SK-N-SH (cell line): ENCODE measurements at regions not wholly inside any gene's neighbourhood (a gene's known extent, or its start where the extent isn't known, plus 50 kb on each side); places are given as distances from the start of the nearest gene placed in this dataset.

Experiments
- CTCF ChIA-PET: fragments of 300-600, 350-600 bp; formaldehyde crosslinking; extraction: SDS; loops from one replicate; lab custom pipeline; 2021; lab: Yijun Ruan, JAX
- POLR2A ChIA-PET: fragments of 350-600 bp; sonication (Branson Sonifier 250); formaldehyde crosslinking; extraction: SDS; loops from one replicate; lab custom pipeline; 2020; ENCODE audit warnings: antibody characterized with exemption, inconsistent platforms; lab: Yijun Ruan, JAX
- DNase-seq: peaks from one replicate; pipeline ENCODE4 v3.0.0; 2012
- H2AFZ ChIP-seq: fragments of 200-600 bp; sonication (generic); 2 replicates; pipeline ENCODE4 v1.8.1; 2016; ENCODE audit warnings: antibody characterized with exemption, mild to moderate bottlenecking, low read depth
- H3F3A ChIP-seq: fragments of 200-600 bp; sonication (generic); replicated peaks from 2 replicates; pipeline ENCODE3; 2016; ENCODE audit warnings: antibody characterized with exemption, mild to moderate bottlenecking; ENCODE audit not compliant: insufficient read depth
- H3K27ac ChIP-seq, 2 experiments: fragments of 200-500 bp in 1 of 2; fragments of 200-600 bp in 1 of 2; sonication (Bioruptor generic) in 1 of 2; sonication (generic), shearing (Covaris generic) in 1 of 2; 2 replicates each; pipeline versions ENCODE4 v1.5.1 to v1.6.1; 2014 to 2016; ENCODE audit warnings: low read depth in 2 of 2, inconsistent platforms in 1 of 2, low read length in 1 of 2, mild to moderate bottlenecking in 1 of 2, mixed read lengths in 1 of 2
- H3K27me3 ChIP-seq: fragments of 200-600 bp; sonication (generic), shearing (Covaris generic); 2 replicates; pipeline ENCODE4 v1.6.1; 2016; ENCODE audit warnings: mixed run types; ENCODE audit not compliant: insufficient read depth
- H3K36me3 ChIP-seq, 2 experiments: fragments of 200-500 bp in 1 of 2; fragments of 200-600 bp in 1 of 2; sonication (Bioruptor generic) in 1 of 2; sonication (generic) in 1 of 2; replicated peaks in 1 of 2; 2 replicates each; pipeline versions ENCODE3 to v1.5.1; 2014 to 2016; ENCODE audit warnings: low read length in 1 of 2, mild to moderate bottlenecking in 1 of 2; ENCODE audit not compliant: insufficient read depth in 2 of 2, control insufficient read depth in 1 of 2
- H3K4me1 ChIP-seq, 2 experiments: fragments of 200-500 bp in 1 of 2; fragments of 200-600 bp in 1 of 2; sonication (Bioruptor generic) in 1 of 2; sonication (generic), shearing (Covaris generic) in 1 of 2; 2 replicates each; pipeline versions ENCODE4 v1.5.1 to v1.6.1; 2014 to 2016; ENCODE audit warnings: low read depth in 1 of 2, low read length in 1 of 2, mixed run types in 1 of 2; ENCODE audit not compliant: insufficient read depth in 2 of 2, control insufficient read depth in 1 of 2
- H3K4me2 ChIP-seq: fragments of 200-600 bp; sonication (generic), shearing (Covaris generic); 2 replicates; pipeline ENCODE4 v1.6.1; 2017; ENCODE audit warnings: mixed run types
- H3K4me3 ChIP-seq, 2 experiments: fragments of 200-500 bp in 1 of 2; fragments of 200-600 bp in 1 of 2; sonication (Bioruptor generic) in 1 of 2; sonication (generic), shearing (Covaris generic) in 1 of 2; 2 replicates each; pipeline versions ENCODE4 v1.5.1 to v1.8.1; 2014 to 2016; ENCODE audit warnings: low read depth in 2 of 2, inconsistent platforms in 1 of 2, low read length in 1 of 2, mild to moderate bottlenecking in 1 of 2, mixed read lengths in 1 of 2, moderate library complexity in 1 of 2
- H3K79me2 ChIP-seq: fragments of 200-600 bp; sonication (generic); 2 replicates; pipeline ENCODE4 v1.8.1; 2017; ENCODE audit warnings: mild to moderate bottlenecking; ENCODE audit not compliant: insufficient read depth
- H3K9ac ChIP-seq: fragments of 200-600 bp; sonication (generic); 2 replicates; pipeline ENCODE4 v1.6.1; 2017; ENCODE audit warnings: mixed run types
- H3K9me2 ChIP-seq: fragments of 200-600 bp; sonication (generic); 2 replicates; pipeline ENCODE4 v1.6.1; 2017; ENCODE audit warnings: mixed run types
- H3K9me3 ChIP-seq: fragments of 200-600 bp; sonication (generic); 2 replicates; pipeline ENCODE4 v1.6.1; 2017; ENCODE audit warnings: mixed run types, mild to moderate bottlenecking, moderate library complexity
- H4K20me1 ChIP-seq: fragments of 200-600 bp; sonication (generic); 2 replicates; pipeline ENCODE4 v1.6.1; 2017; ENCODE audit warnings: mild to moderate bottlenecking, mixed run types; ENCODE audit not compliant: insufficient read depth
- FOSL2 ChIP-seq: IDR thresholded peaks from 2 replicates; pipeline ENCODE4 v1.4.0; 2012; ENCODE audit warnings: low read depth, mild to moderate bottlenecking, moderate library complexity, borderline replicate concordance
- FOXM1 ChIP-seq: IDR thresholded peaks from 2 replicates; pipeline ENCODE4 v1.4.0; 2012; ENCODE audit warnings: low read depth, mild to moderate bottlenecking
- GABPA ChIP-seq: IDR thresholded peaks from 2 replicates; pipeline ENCODE4 v1.4.0; 2012; ENCODE audit warnings: low read depth, mild to moderate bottlenecking
- GATA2 ChIP-seq: sonication (generic); formaldehyde crosslinking; IDR thresholded peaks from 2 replicates; pipeline ENCODE4 v1.5.0; 2020; ENCODE audit warnings: mild to moderate bottlenecking, missing genetic modification reagents
- MEF2A ChIP-seq: IDR thresholded peaks from 2 replicates; pipeline ENCODE4 v1.4.0; 2012; ENCODE audit warnings: low read depth, borderline replicate concordance
- NFIC ChIP-seq: IDR thresholded peaks from 2 replicates; pipeline ENCODE4 v1.4.0; 2012; ENCODE audit warnings: borderline replicate concordance
- NRF1 ChIP-seq: IDR thresholded peaks from 2 replicates; pipeline ENCODE4 v1.6.1; 2012; ENCODE audit warnings: low read depth, mild to moderate bottlenecking, low read length
- POLR2AphosphoS5 ChIP-seq: IDR thresholded peaks from 2 replicates; pipeline ENCODE4 v1.6.1; 2012; ENCODE audit warnings: low read depth, low read length
- RAD21 ChIP-seq: IDR thresholded peaks from 2 replicates; pipeline ENCODE4 v1.6.1; 2012; ENCODE audit warnings: mild to moderate bottlenecking, low read length
- RCOR1 ChIP-seq: fragments of 150-350 bp; IDR thresholded peaks from 2 replicates; pipeline ENCODE4 v1.6.1; 2017; ENCODE audit warnings: antibody characterized with exemption, low read length
- RFX5 ChIP-seq: IDR thresholded peaks from 2 replicates; pipeline ENCODE4 v1.6.1; 2012; ENCODE audit warnings: mild to moderate bottlenecking, improper control_type of control experiment, low read length
- SIN3A ChIP-seq: IDR thresholded peaks from 2 replicates; pipeline ENCODE4 v1.6.1; 2012; ENCODE audit warnings: low read depth, mild to moderate bottlenecking, low read length, moderate library complexity, borderline replicate concordance
- TCF12 ChIP-seq: IDR thresholded peaks from 2 replicates; pipeline ENCODE4 v1.4.0; 2012
- YY1 ChIP-seq: IDR thresholded peaks from 2 replicates; pipeline ENCODE4 v1.4.0; 2012; ENCODE audit warnings: low read depth, mild to moderate bottlenecking
- WGBS: methylation state at CpG from one replicate; pipeline ENCODE4 v1.1.6; 2017; ENCODE audit warnings: low lambda C conversion rate; 5-methylcytosine and 5-hydroxymethylcytosine counted together
- TF ChIP-seq, protein P1 (sequence below): IDR thresholded peaks from 2 replicates; pipeline ENCODE4 v1.4.0; 2012; ENCODE audit warnings: low read depth, borderline replicate concordance
- TF ChIP-seq, protein P2 (sequence below): IDR thresholded peaks from 2 replicates; pipeline ENCODE4; 2012
- TF ChIP-seq, protein P3 (sequence below): fragments of 150-350 bp; IDR thresholded peaks from 2 replicates; pipeline ENCODE4 v1.6.1; 2016; ENCODE audit warnings: mild to moderate bottlenecking, low read depth, low read length
- TF ChIP-seq, protein P4 (sequence below): IDR thresholded peaks from 2 replicates; pipeline ENCODE4 v1.4.0; 2012; ENCODE audit warnings: low read depth
- TF ChIP-seq, protein P5 (sequence below): fragments of 150-350 bp; IDR thresholded peaks from 2 replicates; pipeline ENCODE4 v1.6.1; 2017; ENCODE audit warnings: antibody characterized with exemption, low read length, low read depth, borderline replicate concordance
- TF ChIP-seq, protein P6 (sequence below): fragments of 200-600 bp; sonication (generic); IDR thresholded peaks from 2 replicates; pipeline ENCODE4 v1.6.1; 2017; ENCODE audit warnings: antibody characterized with exemption, mild to moderate bottlenecking, moderate library complexity

DNA sequence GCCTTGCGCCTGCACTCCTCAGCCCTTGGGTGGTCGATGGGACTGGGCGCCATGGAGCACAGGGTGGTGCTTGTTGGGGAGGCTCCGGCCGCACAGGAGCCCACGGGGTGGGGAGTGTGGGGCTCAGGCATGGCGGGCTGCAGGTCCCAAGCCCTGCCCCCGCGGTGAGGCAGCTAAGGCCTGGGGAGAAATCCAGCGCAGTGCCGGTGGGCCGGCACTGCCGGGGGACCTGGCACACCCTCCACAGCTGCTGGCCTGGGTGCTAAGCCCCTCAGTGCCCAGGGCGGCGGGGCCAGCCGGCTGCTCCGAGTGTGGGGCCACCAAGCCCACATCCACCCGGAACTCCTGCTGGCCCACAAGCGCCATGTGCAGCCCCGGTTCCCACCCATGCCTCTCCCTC, 358.8 kb upstream of the RIOK2 start (continued):
- TF ChIP-seq, protein P1, sequence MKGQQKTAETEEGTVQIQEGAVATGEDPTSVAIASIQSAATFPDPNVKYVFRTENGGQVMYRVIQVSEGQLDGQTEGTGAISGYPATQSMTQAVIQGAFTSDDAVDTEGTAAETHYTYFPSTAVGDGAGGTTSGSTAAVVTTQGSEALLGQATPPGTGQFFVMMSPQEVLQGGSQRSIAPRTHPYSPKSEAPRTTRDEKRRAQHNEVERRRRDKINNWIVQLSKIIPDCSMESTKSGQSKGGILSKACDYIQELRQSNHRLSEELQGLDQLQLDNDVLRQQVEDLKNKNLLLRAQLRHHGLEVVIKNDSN = no peak
- TF ChIP-seq RCOR1 = no peak

DNA sequence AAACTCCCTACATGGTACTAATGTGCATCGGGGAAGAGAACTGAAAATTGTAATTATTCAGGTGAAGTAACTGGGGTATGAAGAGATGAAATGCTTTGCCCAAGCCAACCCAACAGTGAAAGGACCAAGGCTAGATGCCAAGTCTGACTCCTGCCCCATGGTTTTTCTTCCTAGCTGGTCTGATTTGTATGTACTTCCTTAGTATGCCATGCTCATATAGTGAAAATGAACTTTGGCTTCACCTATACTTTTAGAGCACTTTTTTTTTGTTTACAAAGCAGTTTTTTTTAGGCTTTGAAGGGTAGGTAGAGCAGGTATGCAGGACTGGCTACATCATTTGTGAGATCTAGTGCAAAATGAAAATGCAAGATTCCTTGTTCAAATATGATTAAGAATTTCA, 359.4 kb upstream of the RIOK2 start:
- Histone ChIP-seq H3K27ac (no peak overlapping the region), H3K4me3 (no peak overlapping the region), H3F3A (no peaks in the 10 kb centered on the region), H3K4me2 (no peak overlapping the region), H3K9me3 (no peaks in the 10 kb centered on the region), H3K27me3 (no peaks in the 10 kb centered on the region), H3K9ac (no peak overlapping the region), H2AFZ (no peak overlapping the region), H3K79me2 (no peaks in the 10 kb centered on the region), H3K9me2 (no peaks in the 10 kb centered on the region), H4K20me1 (no peaks in the 10 kb centered on the region), H3K36me3 (no peaks in the 10 kb centered on the region), H3K4me1 (no peaks in the 10 kb centered on the region)
- DNase-seq = no peak
- ChIA-PET CTCF (no interaction called here), POLR2A (no interaction called here)
- WGBS = 84% methylated on average over 1 of the region's 1 CpG
- no peak for TF ChIP-seq SIN3A
- no peak for TF ChIP-seq TCF12
- TF ChIP-seq, protein P2, sequence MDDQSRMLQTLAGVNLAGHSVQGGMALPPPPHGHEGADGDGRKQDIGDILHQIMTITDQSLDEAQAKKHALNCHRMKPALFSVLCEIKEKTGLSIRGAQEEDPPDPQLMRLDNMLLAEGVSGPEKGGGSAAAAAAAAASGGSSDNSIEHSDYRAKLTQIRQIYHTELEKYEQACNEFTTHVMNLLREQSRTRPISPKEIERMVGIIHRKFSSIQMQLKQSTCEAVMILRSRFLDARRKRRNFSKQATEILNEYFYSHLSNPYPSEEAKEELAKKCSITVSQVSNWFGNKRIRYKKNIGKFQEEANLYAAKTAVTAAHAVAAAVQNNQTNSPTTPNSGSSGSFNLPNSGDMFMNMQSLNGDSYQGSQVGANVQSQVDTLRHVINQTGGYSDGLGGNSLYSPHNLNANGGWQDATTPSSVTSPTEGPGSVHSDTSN = no peak
- no peak for TF ChIP-seq RAD21
- no peak for TF ChIP-seq RFX5
- TF ChIP-seq GABPA = no peak
- TF ChIP-seq FOSL2 = no peak
- TF ChIP-seq, protein P3, sequence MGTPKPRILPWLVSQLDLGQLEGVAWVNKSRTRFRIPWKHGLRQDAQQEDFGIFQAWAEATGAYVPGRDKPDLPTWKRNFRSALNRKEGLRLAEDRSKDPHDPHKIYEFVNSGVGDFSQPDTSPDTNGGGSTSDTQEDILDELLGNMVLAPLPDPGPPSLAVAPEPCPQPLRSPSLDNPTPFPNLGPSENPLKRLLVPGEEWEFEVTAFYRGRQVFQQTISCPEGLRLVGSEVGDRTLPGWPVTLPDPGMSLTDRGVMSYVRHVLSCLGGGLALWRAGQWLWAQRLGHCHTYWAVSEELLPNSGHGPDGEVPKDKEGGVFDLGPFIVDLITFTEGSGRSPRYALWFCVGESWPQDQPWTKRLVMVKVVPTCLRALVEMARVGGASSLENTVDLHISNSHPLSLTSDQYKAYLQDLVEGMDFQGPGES = no peak
- TF ChIP-seq, protein P4, sequence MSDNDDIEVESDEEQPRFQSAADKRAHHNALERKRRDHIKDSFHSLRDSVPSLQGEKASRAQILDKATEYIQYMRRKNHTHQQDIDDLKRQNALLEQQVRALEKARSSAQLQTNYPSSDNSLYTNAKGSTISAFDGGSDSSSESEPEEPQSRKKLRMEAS = no peak
- no peak for TF ChIP-seq NFIC
- TF ChIP-seq POLR2AphosphoS5 = no peak

DNA sequence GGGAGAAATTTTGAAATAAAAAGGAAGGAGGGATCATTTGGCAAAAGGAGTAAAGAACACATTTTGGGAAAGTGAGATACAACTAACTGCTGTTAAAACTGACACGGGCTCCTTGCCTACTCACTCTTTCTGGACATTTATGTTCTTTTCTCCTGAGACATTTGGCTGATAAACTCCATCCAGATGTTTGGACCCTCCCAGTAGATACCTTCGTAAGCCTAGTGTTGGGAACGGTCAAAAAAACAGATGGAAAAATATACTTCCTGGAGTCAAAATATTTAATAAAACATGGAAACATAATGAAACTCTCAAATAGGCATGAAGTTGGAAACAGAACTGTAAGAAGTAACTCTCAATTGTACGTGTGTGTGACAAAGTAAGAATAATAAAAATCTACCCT, 360.1 kb upstream of the RIOK2 start:
- DNase-seq = no peak
- WGBS = 75% methylated on average over 4 of the region's 4 CpGs
- H3K4me2 ChIP-seq = no peak overlapping the region
- no peaks in the 10 kb centered on the region for H4K20me1 ChIP-seq
- H2AFZ ChIP-seq = no peak overlapping the region
- H3K9ac ChIP-seq = no peak overlapping the region
- H3K4me1 ChIP-seq = no peaks in the 10 kb centered on the region
- no peaks in the 10 kb centered on the region for H3K79me2 ChIP-seq
- H3K27me3 ChIP-seq = no peaks in the 10 kb centered on the region
- no peak overlapping the region for H3K27ac ChIP-seq
- ChIA-PET CTCF (no interaction called here), POLR2A (no interaction called here)
- H3F3A ChIP-seq = no peaks in the 10 kb centered on the region
- no peaks in the 10 kb centered on the region for H3K9me2 ChIP-seq
- no peak overlapping the region for H3K4me3 ChIP-seq
- H3K9me3 ChIP-seq = no peaks in the 10 kb centered on the region
- no peaks in the 10 kb centered on the region for H3K36me3 ChIP-seq
- TF ChIP-seq, protein P3 = no peak
- TF ChIP-seq YY1 = no peak
- TF ChIP-seq, protein P5, sequence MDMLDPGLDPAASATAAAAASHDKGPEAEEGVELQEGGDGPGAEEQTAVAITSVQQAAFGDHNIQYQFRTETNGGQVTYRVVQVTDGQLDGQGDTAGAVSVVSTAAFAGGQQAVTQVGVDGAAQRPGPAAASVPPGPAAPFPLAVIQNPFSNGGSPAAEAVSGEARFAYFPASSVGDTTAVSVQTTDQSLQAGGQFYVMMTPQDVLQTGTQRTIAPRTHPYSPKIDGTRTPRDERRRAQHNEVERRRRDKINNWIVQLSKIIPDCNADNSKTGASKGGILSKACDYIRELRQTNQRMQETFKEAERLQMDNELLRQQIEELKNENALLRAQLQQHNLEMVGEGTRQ = no peak
- TF ChIP-seq RAD21 = no peak
- no peak for TF ChIP-seq MEF2A
- TF ChIP-seq GATA2 = no peak
- TF ChIP-seq, protein P6, sequence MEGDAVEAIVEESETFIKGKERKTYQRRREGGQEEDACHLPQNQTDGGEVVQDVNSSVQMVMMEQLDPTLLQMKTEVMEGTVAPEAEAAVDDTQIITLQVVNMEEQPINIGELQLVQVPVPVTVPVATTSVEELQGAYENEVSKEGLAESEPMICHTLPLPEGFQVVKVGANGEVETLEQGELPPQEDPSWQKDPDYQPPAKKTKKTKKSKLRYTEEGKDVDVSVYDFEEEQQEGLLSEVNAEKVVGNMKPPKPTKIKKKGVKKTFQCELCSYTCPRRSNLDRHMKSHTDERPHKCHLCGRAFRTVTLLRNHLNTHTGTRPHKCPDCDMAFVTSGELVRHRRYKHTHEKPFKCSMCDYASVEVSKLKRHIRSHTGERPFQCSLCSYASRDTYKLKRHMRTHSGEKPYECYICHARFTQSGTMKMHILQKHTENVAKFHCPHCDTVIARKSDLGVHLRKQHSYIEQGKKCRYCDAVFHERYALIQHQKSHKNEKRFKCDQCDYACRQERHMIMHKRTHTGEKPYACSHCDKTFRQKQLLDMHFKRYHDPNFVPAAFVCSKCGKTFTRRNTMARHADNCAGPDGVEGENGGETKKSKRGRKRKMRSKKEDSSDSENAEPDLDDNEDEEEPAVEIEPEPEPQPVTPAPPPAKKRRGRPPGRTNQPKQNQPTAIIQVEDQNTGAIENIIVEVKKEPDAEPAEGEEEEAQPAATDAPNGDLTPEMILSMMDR = no peak
- TF ChIP-seq RFX5 = no peak
- TF ChIP-seq FOXM1 = no peak
- TF ChIP-seq, protein P2 = no peak
- no peak for TF ChIP-seq NRF1
